ENCODE measurements at regions not wholly inside any gene's neighbourhood (a gene's known extent, or its start where the extent isn't known, plus 50 kb on each side); places are given as distances from the start of the nearest gene placed in this dataset.

DNA sequence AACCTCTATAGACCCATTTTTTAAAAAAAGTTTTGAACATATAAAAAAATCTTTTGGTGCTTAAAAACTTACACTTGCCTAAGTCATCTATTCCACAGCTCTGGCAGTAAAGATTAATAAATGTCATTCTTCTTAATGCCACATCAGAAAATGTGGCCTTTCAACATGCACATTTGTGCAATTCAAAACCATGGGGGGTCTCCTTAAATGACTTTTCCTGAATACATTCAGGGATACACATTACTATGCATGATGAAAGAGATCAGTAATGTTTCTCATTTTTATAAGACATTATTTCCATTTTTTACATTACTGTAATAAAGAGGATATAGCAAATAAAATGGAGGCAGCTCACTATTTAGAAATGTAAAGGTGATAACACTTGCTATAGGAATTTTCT is 142.3 kb downstream of the RBM43 start:
- TF ChIP-seq, protein P1, sequence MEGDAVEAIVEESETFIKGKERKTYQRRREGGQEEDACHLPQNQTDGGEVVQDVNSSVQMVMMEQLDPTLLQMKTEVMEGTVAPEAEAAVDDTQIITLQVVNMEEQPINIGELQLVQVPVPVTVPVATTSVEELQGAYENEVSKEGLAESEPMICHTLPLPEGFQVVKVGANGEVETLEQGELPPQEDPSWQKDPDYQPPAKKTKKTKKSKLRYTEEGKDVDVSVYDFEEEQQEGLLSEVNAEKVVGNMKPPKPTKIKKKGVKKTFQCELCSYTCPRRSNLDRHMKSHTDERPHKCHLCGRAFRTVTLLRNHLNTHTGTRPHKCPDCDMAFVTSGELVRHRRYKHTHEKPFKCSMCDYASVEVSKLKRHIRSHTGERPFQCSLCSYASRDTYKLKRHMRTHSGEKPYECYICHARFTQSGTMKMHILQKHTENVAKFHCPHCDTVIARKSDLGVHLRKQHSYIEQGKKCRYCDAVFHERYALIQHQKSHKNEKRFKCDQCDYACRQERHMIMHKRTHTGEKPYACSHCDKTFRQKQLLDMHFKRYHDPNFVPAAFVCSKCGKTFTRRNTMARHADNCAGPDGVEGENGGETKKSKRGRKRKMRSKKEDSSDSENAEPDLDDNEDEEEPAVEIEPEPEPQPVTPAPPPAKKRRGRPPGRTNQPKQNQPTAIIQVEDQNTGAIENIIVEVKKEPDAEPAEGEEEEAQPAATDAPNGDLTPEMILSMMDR (IDR thresholded peaks at IDR 0.05; ENCODE audit: low read depth, low read length, poor library complexity, severe bottlenecking): no peak
- TF ChIP-seq EZH2phosphoT487 (IDR thresholded peaks at IDR 0.05; ENCODE audit: borderline replicate concordance, low read length): no peak

All from DOHH2 (cell line).